GM19351 (cell line): ENCODE measurements at regions not wholly inside any gene's neighbourhood (a gene's known extent, or its start where the extent isn't known, plus 50 kb on each side); places are given as distances from the start of the nearest gene placed in this dataset.

ENCODE experiments used
- ATAC-seq: cut with Tn5 transposase; IDR thresholded peaks from one replicate; pipeline ENCODE4 v1.9.1; 2021; ENCODE audit warnings: mild to moderate bottlenecking, moderate library complexity; ENCODE audit not compliant: unreplicated experiment

- no peak for ATAC-seq
Measured at GRCh38 chr11:123258877-123259276, 63.8 kb upstream of the CLMP start.

- ATAC-seq = no peak
Measured at GRCh38 chr11:123257370-123257769, 62.3 kb upstream of the CLMP start.

- ATAC-seq = no peak
Measured at GRCh38 chr11:123255909-123256308, 60.9 kb upstream of the CLMP start.

- no peak for ATAC-seq
Measured at GRCh38 chr11:123254357-123254756, 59.3 kb upstream of the CLMP start.

- no peak for ATAC-seq
Measured at GRCh38 chr11:123253911-123254310, 58.9 kb upstream of the CLMP start.

- no peak for ATAC-seq
Measured at GRCh38 chr11:123253223-123253622, 58.2 kb upstream of the CLMP start.

- no peak for ATAC-seq
Measured at GRCh38 chr11:123251657-123252344, 56.8 kb upstream of the CLMP start.

GRCh38 chr11:123250892-123251656 lies 56.0 kb upstream of the CLMP start:
- no peak for ATAC-seq

- ATAC-seq = no peak
Measured at GRCh38 chr11:123249354-123249753, 54.3 kb upstream of the CLMP start.

- no peak for ATAC-seq
Measured at GRCh38 chr11:123247813-123248379, 52.8 kb upstream of the CLMP start.

- ATAC-seq = no peak
Measured at GRCh38 chr11:123247496-123247799, 52.4 kb upstream of the CLMP start.

- ATAC-seq = peak; percentile 84
Measured at GRCh38 chr11:123246749-123247495, 51.9 kb upstream of the CLMP start.

- ATAC-seq = no peak
Measured at GRCh38 chr11:123245567-123245966, 50.5 kb upstream of the CLMP start.
